ENCODE measurements at regions not wholly inside any gene's neighbourhood (a gene's known extent, or its start where the extent isn't known, plus 50 kb on each side); places are given as distances from the start of the nearest gene placed in this dataset.

- Histone ChIP-seq H3K4me1 (no peaks in the 10 kb centered on the region), H3K27me3 (ENCODE audit: control insufficient read depth, insufficient read depth, low read length) (no peaks in the 10 kb centered on the region), H2AFZ (no peak overlapping the region), H3K4me3 (ENCODE audit: low read depth, low read length) (no peak overlapping the region), H3K79me2 (no peaks in the 10 kb centered on the region), H3K9me3 (ENCODE audit: control insufficient read depth, low read length) (no peaks in the 10 kb centered on the region), H3K9ac (no peak overlapping the region), H3K4me2 (ENCODE audit: low read length) (no peak overlapping the region), H3K27ac (no peak overlapping the region), H3K36me3 (ENCODE audit: control insufficient read depth, insufficient read depth, low read length) (no peaks in the 10 kb centered on the region)
- TF ChIP-seq CTCF (IDR thresholded peaks at IDR 0.05): no peak
These were observed 243.0 kb upstream of the CDH18 start for GRCh38 chr5:20231040-20231439.

DNA sequence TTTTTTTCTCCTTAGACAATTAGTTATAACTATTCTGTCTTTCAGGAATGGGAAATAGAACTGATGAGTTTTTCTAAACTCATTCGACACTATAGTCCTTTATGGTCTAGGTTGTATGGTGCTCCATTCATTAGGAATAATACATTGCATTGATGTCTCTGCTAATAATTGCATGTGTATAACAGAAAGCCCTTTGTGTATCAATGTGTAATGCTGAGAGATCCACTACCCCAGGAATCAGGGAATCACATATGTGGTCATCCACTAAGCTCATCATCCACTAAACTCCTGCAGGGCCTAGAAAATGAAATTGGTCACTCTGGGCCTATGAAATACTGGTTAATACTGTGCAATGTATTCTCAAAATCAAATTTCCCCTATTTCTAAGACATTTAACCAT, 242.0 kb upstream of the CDH18 start:
- no peak for TF ChIP-seq CTCF (IDR thresholded peaks at IDR 0.05)
- Histone ChIP-seq H3K27me3 (ENCODE audit: control insufficient read depth, insufficient read depth, low read length) (no peaks in the 10 kb centered on the region), H3K4me2 (ENCODE audit: low read length) (no peak overlapping the region), H3K4me3 (ENCODE audit: low read depth, low read length) (no peak overlapping the region), H3K9ac (no peak overlapping the region), H2AFZ (no peak overlapping the region), H3K36me3 (ENCODE audit: control insufficient read depth, insufficient read depth, low read length) (no peaks in the 10 kb centered on the region), H3K9me3 (ENCODE audit: control insufficient read depth, low read length) (no peaks in the 10 kb centered on the region), H3K4me1 (no peaks in the 10 kb centered on the region), H3K27ac (no peak overlapping the region), H3K79me2 (no peaks in the 10 kb centered on the region)

DNA sequence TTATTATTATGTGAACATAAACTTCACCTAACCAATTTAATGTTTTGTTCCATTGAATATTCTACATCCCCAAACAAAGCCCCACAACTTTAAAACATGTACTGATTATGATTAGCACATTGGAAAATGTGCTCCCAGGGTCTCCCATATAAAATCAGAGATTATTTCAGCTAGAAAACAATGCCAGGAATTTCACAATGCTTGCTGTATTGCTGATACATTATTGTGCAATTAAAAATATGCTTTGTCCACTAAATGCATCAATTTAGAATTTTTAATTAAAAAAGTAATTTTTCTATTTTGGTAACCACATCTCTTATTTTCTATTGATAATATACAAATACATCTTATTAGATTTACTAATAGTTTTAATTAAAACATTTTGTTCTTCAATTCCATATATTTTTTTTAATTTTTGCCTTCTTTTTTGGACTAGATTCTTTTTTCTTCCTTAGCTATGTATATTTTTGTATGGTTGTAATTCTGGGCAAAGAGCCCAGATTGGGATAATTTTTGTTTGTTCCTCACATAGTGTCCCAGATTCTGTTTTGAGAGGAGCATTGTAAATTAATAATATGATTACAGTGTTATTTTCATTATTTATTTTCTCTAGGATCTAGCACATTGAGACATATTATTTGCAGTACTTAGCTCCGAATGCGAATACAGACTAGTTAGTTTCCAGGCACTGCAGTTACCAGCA, 241.5 kb upstream of the CDH18 start:
- H3K4me3 ChIP-seq (ENCODE audit: low read depth, low read length): no peak overlapping the region
- TF ChIP-seq CTCF (IDR thresholded peaks at IDR 0.05): no peak
- H3K4me2 ChIP-seq (ENCODE audit: low read length): no peak overlapping the region
- H3K9me3 ChIP-seq (ENCODE audit: control insufficient read depth, low read length): no peaks in the 10 kb centered on the region
- H3K27ac ChIP-seq: no peak overlapping the region
- H3K36me3 ChIP-seq (ENCODE audit: control insufficient read depth, insufficient read depth, low read length): no peaks in the 10 kb centered on the region
- no peak overlapping the region for H2AFZ ChIP-seq
- H3K9ac ChIP-seq: no peak overlapping the region
- H3K4me1 ChIP-seq: no peaks in the 10 kb centered on the region
- no peaks in the 10 kb centered on the region for H3K27me3 ChIP-seq (ENCODE audit: control insufficient read depth, insufficient read depth, low read length)
- no peaks in the 10 kb centered on the region for H3K79me2 ChIP-seq

GRCh38 chr5:20224966-20225365, 237.0 kb upstream of the CDH18 start:
- Histone ChIP-seq H3K4me3 (ENCODE audit: low read depth, low read length) (no peak overlapping the region), H3K4me1 (no peaks in the 10 kb centered on the region), H3K27ac (no peak overlapping the region), H3K36me3 (ENCODE audit: control insufficient read depth, insufficient read depth, low read length) (no peaks in the 10 kb centered on the region), H3K79me2 (no peaks in the 10 kb centered on the region), H3K4me2 (ENCODE audit: low read length) (no peak overlapping the region), H3K9me3 (ENCODE audit: control insufficient read depth, low read length) (no peaks in the 10 kb centered on the region), H3K9ac (no peak overlapping the region), H3K27me3 (ENCODE audit: control insufficient read depth, insufficient read depth, low read length) (no peaks in the 10 kb centered on the region), H2AFZ (no peak overlapping the region)
- TF ChIP-seq CTCF (IDR thresholded peaks at IDR 0.05): no peak

DNA sequence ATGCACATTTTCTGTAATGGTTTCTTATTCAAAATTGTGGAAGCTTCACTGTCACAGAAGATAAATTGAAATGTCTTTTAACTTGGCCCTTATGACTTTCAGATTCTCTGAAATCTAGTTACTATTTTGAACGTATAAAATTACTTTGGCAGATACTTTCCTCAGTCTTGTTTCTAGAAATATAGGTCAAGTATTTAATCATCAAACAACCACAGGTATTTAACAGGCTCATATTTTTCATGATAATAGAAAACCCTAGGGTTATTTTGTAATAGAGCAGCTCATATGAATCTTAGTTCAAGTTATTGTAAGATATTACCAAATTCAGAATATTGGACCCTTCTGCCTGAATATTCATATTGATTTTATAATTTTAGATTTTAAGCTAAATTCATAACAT, 236.0 kb upstream of the CDH18 start:
- Histone ChIP-seq H3K9me3 (ENCODE audit: control insufficient read depth, low read length) (no peaks in the 10 kb centered on the region), H3K36me3 (ENCODE audit: control insufficient read depth, insufficient read depth, low read length) (peaks cover under 1% of the 10 kb centered on the region), H3K79me2 (no peaks in the 10 kb centered on the region), H3K27ac (no peak overlapping the region), H3K4me3 (ENCODE audit: low read depth, low read length) (no peak overlapping the region), H2AFZ (no peak overlapping the region), H3K4me2 (ENCODE audit: low read length) (no peak overlapping the region), H3K9ac (no peak overlapping the region), H3K4me1 (no peaks in the 10 kb centered on the region), H3K27me3 (ENCODE audit: control insufficient read depth, insufficient read depth, low read length) (no peaks in the 10 kb centered on the region)
- TF ChIP-seq CTCF (IDR thresholded peaks at IDR 0.05): no peak
